ENCODE measurements at regions not wholly inside any gene's neighbourhood (a gene's known extent, or its start where the extent isn't known, plus 50 kb on each side); places are given as distances from the start of the nearest gene placed in this dataset.

- TF ChIP-seq CTCF (IDR thresholded peaks at IDR 0.05): no peak
- no peak for TF ChIP-seq POLR2A (IDR thresholded peaks at IDR 0.05)
Measured at GRCh38 chr4:22103768-22104167, 155.2 kb upstream of the KCNIP4 start.
